Ishikawa (cell line): ENCODE measurements at regions not wholly inside any gene's neighbourhood (a gene's known extent, or its start where the extent isn't known, plus 50 kb on each side); places are given as distances from the start of the nearest gene placed in this dataset.

Experiments
- CEBPB ChIP-seq: IDR thresholded peaks from 2 replicates; pipeline ENCODE4 v1.6.1; 2012
- CREB1 ChIP-seq: IDR thresholded peaks from 2 replicates; pipeline ENCODE4 v1.6.1; 2012; ENCODE audit warnings: low read depth
- EP300 ChIP-seq: IDR thresholded peaks from 2 replicates; pipeline ENCODE4 v1.6.1; 2012; ENCODE audit warnings: borderline replicate concordance
- FOXM1 ChIP-seq: IDR thresholded peaks from 2 replicates; pipeline ENCODE4 v1.6.1; 2012; ENCODE audit warnings: low read depth, borderline replicate concordance
- NFIC ChIP-seq: IDR thresholded peaks from 2 replicates; pipeline ENCODE4 v1.6.1; 2012
- RAD21 ChIP-seq: IDR thresholded peaks from 2 replicates; pipeline ENCODE4 v1.6.1; 2012; ENCODE audit warnings: low read depth
- TAF1 ChIP-seq: IDR thresholded peaks from 2 replicates; pipeline ENCODE4 v1.6.1; 2012; ENCODE audit warnings: low read depth, mild to moderate bottlenecking
- TCF12 ChIP-seq: IDR thresholded peaks from 2 replicates; pipeline ENCODE4 v1.6.1; 2012; ENCODE audit warnings: low read depth
- TEAD4 ChIP-seq: IDR thresholded peaks from 2 replicates; pipeline ENCODE4 v1.6.1; 2012
- YY1 ChIP-seq: IDR thresholded peaks from 2 replicates; pipeline ENCODE4 v1.6.1; 2012; ENCODE audit warnings: low read depth
- ZBTB7A ChIP-seq: IDR thresholded peaks from 2 replicates; pipeline ENCODE4 v1.6.1; 2012; ENCODE audit warnings: low read depth
- TF ChIP-seq, protein P1 (sequence below): IDR thresholded peaks from 2 replicates; pipeline ENCODE4 v1.6.1; 2012
- TF ChIP-seq, protein P2 (sequence below): IDR thresholded peaks from 2 replicates; pipeline ENCODE4 v1.6.1; 2012

DNA sequence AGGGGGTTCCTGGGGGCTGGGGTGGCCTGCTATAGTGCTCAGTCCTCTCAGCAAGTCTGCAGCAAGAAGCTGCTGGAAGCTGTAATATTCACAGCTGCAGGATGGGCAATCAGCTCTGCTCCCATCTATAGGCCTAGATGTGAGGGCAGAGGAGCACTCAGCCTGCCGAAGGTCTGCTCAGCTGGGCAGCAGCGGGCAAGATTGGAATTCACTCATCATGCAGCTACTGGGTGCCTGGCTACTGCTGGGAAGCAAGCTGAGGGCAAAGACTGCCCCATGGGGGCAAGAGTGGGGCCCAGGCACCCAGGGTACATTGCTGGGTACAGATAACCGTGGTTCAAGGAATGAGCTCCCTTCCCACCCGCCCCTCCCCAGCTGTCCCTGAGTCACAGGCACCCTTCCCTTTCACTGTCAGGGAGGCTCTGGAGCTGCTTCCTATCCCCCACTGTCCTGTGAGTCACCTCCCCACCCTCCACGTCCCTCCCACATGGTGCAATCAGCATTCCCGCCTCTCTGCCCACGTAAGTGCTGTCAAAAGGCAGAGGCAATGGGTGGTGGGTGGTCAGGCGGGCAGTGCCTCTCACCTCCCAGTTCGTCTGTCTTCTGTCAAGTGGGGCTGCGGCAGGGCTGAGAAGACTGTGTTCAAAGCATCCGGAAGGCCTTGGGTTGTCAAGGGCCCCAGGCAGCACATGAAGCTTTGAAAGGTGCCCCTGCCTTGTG lies 169.2 kb downstream of the TRIM43 start:
- TF ChIP-seq YY1 (no peak), TEAD4 (no peak), FOXM1 (no peak)

GRCh38 chr2:95761556-95761955 lies 169.8 kb downstream of the TRIM43 start:
- TF ChIP-seq CREB1 (no peak), NFIC (no peak), EP300 (no peak), TAF1 (no peak), YY1 (no peak), FOXM1 (no peak), TCF12 (no peak), CEBPB (no peak), RAD21 (no peak), ZBTB7A (no peak)
- TF ChIP-seq, protein P1, sequence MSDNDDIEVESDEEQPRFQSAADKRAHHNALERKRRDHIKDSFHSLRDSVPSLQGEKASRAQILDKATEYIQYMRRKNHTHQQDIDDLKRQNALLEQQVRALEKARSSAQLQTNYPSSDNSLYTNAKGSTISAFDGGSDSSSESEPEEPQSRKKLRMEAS: no peak
- TF ChIP-seq, protein P2, sequence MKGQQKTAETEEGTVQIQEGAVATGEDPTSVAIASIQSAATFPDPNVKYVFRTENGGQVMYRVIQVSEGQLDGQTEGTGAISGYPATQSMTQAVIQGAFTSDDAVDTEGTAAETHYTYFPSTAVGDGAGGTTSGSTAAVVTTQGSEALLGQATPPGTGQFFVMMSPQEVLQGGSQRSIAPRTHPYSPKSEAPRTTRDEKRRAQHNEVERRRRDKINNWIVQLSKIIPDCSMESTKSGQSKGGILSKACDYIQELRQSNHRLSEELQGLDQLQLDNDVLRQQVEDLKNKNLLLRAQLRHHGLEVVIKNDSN: no peak

GRCh38 chr2:95770726-95771125 lies 178.9 kb downstream of the TRIM43 start:
- peak; percentile 49 for TF ChIP-seq NFIC
- 0 out of 2 replicates have a peak, but pooled peaks have one; percentile 39 for TF ChIP-seq TCF12
- peak; percentile 78 for TF ChIP-seq TEAD4
- TF ChIP-seq EP300: peak; percentile 43; the same call in 1 of the 2 replicates
